Suprapubic skin (tissue), 4 donors: ENCODE measurements at regions not wholly inside any gene's neighbourhood (a gene's known extent, or its start where the extent isn't known, plus 50 kb on each side); places are given as distances from the start of the nearest gene placed in this dataset.

Source experiments
- POLR2A ChIP-seq, 2 donors: fragments of 450-650 bp; IDR thresholded peaks; one replicate each; pipeline ENCODE4 v1.6.1; 2017; ENCODE audit warnings: antibody characterized with exemption in 2 of 2, mild to moderate bottlenecking in 2 of 2, moderate library complexity in 2 of 2
- POLR2AphosphoS5 ChIP-seq, 3 donors: sonication (generic); formaldehyde crosslinking; IDR thresholded peaks; one replicate each; pipeline ENCODE4 v1.6.1; 2017; ENCODE audit warnings: antibody characterized with exemption in 3 of 3

DNA sequence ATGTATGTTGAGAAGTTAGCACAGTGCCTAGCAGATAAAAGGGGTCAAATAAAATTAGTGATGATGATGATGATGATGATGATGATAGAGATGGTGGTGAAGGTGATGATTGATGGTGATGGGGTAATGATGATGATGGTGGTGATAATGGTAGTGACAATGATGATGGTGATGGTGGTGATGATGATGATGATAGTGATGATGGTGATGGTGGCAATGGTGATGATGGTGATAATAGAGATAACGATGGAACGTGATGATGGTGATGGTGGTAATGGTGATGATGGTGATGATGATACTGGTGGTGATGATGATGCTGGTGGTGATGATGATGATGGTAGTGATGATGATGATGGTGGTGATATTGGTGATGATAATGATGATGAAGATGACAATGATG, 223.7 kb downstream of the FOXL1 start:
- TF ChIP-seq POLR2AphosphoS5 (IDR thresholded peaks at IDR 0.05) (no peak), POLR2A (IDR thresholded peaks at IDR 0.05) (no peak)
